Ovary (tissue), 7 donors: ENCODE measurements at regions not wholly inside any gene's neighbourhood (a gene's known extent, or its start where the extent isn't known, plus 50 kb on each side); places are given as distances from the start of the nearest gene placed in this dataset.

Experiments
- DNase-seq, 5 donors: peaks; one replicate each; pipeline ENCODE4 v3.0.0-alpha.2; 2019 to 2020
- H3K27ac ChIP-seq, 2 donors: fragments of 200-600 bp; one replicate each; pipeline versions ENCODE4 v1.5.1 to v1.8.0; 2019 to 2022
- H3K27me3 ChIP-seq: fragments of 200-600 bp; one replicate; pipeline ENCODE4 v1.8.0; 2022
- H3K36me3 ChIP-seq: fragments of 200-600 bp; sonication (generic); one replicate; pipeline ENCODE4 v1.5.1; 2019
- H3K4me1 ChIP-seq: one replicate; pipeline ENCODE4 v1.8.1; 2013; ENCODE audit warnings: mild to moderate bottlenecking, moderate library complexity; ENCODE audit not compliant: insufficient read depth
- H3K4me3 ChIP-seq: fragments of 200-600 bp; sonication (generic); one replicate; pipeline ENCODE4 v1.5.1; 2017
- H3K9me3 ChIP-seq, 2 donors: fragments of 200-600 bp in 1 of 2; sonication (generic) in 1 of 2; one replicate each; pipeline versions ENCODE4 v1.5.1 to v1.8.1; 2013 to 2019; ENCODE audit warnings: mild to moderate bottlenecking in 1 of 2, moderate library complexity in 1 of 2
- CTCF ChIP-seq, 3 donors: fragments of 450-650 bp in 2 of 3; fragments of 200-600 bp in 1 of 3; IDR thresholded peaks; one replicate each; pipeline versions ENCODE4 v1.5.1 to v1.8.0; 2016 to 2022; ENCODE audit warnings: antibody characterized with exemption in 3 of 3, mild to moderate bottlenecking in 1 of 3
- EP300 ChIP-seq: sonication (generic); formaldehyde crosslinking; IDR thresholded peaks from one replicate; pipeline ENCODE4 v1.6.1; 2017; ENCODE audit warnings: antibody characterized with exemption
- POLR2A ChIP-seq: fragments of 450-650 bp; IDR thresholded peaks from one replicate; pipeline ENCODE4 v1.6.1; 2017; ENCODE audit warnings: antibody characterized with exemption, mild to moderate bottlenecking, moderate library complexity
- WGBS, 3 donors: extraction: QIAGEN DNeasy Blood & Tissue Kit in 1 of 3; methylation state at CpG; one replicate each; pipeline versions ENCODE4 v1.1.5 to v1.1.7; 2013 to 2017; 5-methylcytosine and 5-hydroxymethylcytosine counted together
- intact Hi-C, 4 donors: fragments of 100-400 bp; cut with DNase I; formaldehyde crosslinking; loops; one replicate each; pipeline versions ENCODE4 v1.11.0 to v1.15.1; 2022 to 2023
- donor health status: DM: no; HTN: no; CAD: no; lungs with moderate emphysema.
- donor health status: DM: no; HTN: no; CAD: no.
- donor health status: Bipolar disorder and iron deficiency.
- donor health status: DM: no; HTN: no; CAD: no.
- donor health status: DM: yes; HTN: yes; CAD: no.

- Histone ChIP-seq H3K4me3 (no peak overlapping the region), H3K27me3 (no peaks in the 10 kb centered on the region), H3K27ac (no peak overlapping the region), H3K4me1 (no peaks in the 10 kb centered on the region), H3K9me3 (no peaks in the 10 kb centered on the region), H3K36me3 (no peaks in the 10 kb centered on the region)
- TF ChIP-seq CTCF (IDR thresholded peaks at IDR 0.05) (peak in 2 of 3 donors; percentile 15 to 28), POLR2A (no peak)
- peak in 4 of 5 donors; percentile 30 to 52 (median 41) for DNase-seq
- WGBS, 3 donors = 34 to 38% (median 38%) methylated on average over 13 of the region's 13 CpGs
- intact Hi-C loops = no loop called here
These were observed 90.2 kb upstream of the SCG2 start for GRCh38 chr2:223692191-223692947.

GRCh38 chr2:223688094-223688835 is 86.1 kb upstream of the SCG2 start:
- H3K9me3 ChIP-seq = no peaks in the 10 kb centered on the region
- no peaks in the 10 kb centered on the region for H3K4me1 ChIP-seq
- intact Hi-C loops = no loop called here
- H3K27me3 ChIP-seq = no peaks in the 10 kb centered on the region
- no peak overlapping the region for H3K4me3 ChIP-seq
- no peak overlapping the region for H3K27ac ChIP-seq
- no peaks in the 10 kb centered on the region for H3K36me3 ChIP-seq
- 42 to 58% (median 52%) methylated on average over 4 of the region's 4 CpGs for WGBS, 3 donors
- TF ChIP-seq CTCF (IDR thresholded peaks at IDR 0.05) (no peak), EP300 (no peak), POLR2A (no peak)
- DNase-seq = no peak

- no peaks in the 10 kb centered on the region for H3K27me3 ChIP-seq
- TF ChIP-seq EP300 (no peak), CTCF (IDR thresholded peaks at IDR 0.05) (no peak), POLR2A (no peak)
- no peaks in the 10 kb centered on the region for H3K36me3 ChIP-seq
- no peak overlapping the region for H3K4me3 ChIP-seq
- no peaks in the 10 kb centered on the region for H3K4me1 ChIP-seq
- intact Hi-C loops = no loop called here
- WGBS, 3 donors = 52 to 56% (median 53%) methylated on average over 3 of the region's 3 CpGs
- no peak overlapping the region for H3K27ac ChIP-seq
- DNase-seq = no peak
- no peaks in the 10 kb centered on the region for H3K9me3 ChIP-seq
These were observed 79.0 kb upstream of the SCG2 start for GRCh38 chr2:223681125-223681524.

GRCh38 chr2:223674998-223675609 is 72.9 kb upstream of the SCG2 start:
- intact Hi-C loops = no loop called here
- Histone ChIP-seq H3K4me3 (no peak overlapping the region), H3K4me1 (no peaks in the 10 kb centered on the region), H3K36me3 (no peaks in the 10 kb centered on the region), H3K27me3 (no peaks in the 10 kb centered on the region), H3K9me3 (no peaks in the 10 kb centered on the region), H3K27ac (no peak overlapping the region)
- TF ChIP-seq CTCF (IDR thresholded peaks at IDR 0.05) = no peak
- TF ChIP-seq EP300 = no peak
- no peak for TF ChIP-seq POLR2A
- 68 to 76% (median 68%) methylated on average over 5 of the region's 5 CpGs for WGBS, 3 donors
- DNase-seq = no peak
